HG03045 (cell line): ENCODE measurements at regions not wholly inside any gene's neighbourhood (a gene's known extent, or its start where the extent isn't known, plus 50 kb on each side); places are given as distances from the start of the nearest gene placed in this dataset.
A peak's percentile ranks its signal among the peaks of the same experiment; 100 is the strongest.

ENCODE experiments used
- ATAC-seq: cut with Tn5 transposase; IDR thresholded peaks from one replicate; pipeline ENCODE4 v1.9.1; 2021; ENCODE audit warnings: mild to moderate bottlenecking, moderate library complexity; ENCODE audit not compliant: unreplicated experiment

DNA sequence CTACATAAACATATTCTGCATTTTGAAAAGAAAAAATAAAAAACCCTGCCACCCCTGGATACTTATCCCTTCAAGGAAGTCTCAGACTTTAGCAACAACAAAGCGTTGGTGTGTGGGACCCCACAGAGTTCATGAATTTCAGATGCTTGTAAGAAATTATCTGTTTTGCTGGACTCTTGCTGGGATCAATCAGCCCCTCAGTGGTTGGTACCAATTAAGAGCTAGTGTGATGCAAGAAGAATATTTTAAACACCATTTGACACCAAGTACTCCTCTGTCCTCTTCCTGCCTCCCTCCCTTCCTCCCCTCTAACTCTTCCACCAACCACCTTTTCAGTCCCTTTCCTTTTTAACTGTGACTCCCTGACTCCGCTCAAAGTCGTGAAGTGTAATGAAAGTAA, 51.5 kb downstream of the SST start:
- no peak for ATAC-seq

DNA sequence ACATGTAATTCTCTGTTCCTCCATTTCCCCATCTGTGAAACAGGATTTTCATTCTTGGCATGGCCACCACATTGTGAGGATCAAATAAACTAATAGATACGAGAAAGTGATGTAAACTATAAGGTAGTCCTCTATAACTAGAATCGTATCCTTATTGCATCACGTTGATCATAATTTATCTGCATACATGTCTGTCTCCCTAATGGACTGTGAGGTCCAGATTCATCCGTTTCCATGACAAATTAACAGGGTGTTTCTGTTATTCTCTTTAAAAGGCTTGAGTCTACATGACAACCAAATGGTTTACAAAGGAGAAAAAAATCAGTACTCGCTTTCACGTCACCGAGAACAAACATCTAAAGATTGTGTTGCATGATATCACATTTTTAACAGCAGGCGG, 53.0 kb downstream of the SST start:
- no peak for ATAC-seq

DNA sequence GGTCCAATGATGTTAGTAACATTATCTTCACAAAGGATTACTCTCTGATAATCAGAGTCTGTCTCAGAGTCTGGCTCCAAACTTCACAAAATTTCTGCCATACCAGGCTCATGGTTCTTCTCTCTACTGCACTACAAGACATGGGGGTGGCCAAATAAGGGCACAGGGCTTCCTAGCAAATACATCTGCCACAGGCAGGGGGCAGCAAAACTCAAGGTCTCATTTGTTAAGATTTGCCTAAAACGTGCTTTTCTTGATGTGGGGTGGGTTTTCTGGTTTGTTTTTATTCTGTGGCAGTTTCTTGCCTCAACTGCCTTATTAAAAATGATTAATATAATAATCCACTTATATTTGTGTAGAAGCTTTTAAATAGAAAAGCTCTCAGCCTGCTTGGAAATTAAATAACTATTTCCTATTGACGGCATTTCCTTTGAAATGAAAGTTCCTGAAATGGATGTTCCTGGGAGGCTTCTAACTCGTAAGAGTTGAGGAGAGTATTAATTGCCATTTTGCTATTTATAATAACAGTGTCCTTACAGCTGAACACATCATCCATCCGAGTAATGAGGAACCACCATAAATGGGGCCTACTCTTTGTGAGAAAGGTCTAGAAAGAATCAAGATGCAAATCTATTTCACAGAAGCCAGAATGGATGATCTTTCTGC, 53.8 kb downstream of the SST start:
- peak; percentile 68 for ATAC-seq

DNA sequence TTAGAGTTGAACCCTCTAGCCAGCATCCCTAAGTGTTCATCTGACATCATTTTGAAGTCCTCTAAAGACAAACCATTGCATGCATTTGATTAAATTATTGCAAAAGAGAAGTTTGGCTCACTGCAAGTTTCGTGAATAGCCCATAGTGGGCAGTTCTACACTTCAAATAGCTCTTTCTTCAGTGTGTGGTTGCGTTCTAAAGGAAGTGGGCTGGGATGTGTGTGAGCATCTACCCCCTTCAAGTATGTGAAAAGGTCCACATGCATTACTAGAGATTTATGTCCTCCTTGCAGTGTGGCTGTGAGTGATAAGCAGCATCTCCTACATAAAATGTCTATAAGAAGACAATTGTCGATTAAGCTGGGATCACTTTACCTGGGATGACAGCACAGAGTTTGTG, 54.6 kb downstream of the SST start:
- no peak for ATAC-seq

DNA sequence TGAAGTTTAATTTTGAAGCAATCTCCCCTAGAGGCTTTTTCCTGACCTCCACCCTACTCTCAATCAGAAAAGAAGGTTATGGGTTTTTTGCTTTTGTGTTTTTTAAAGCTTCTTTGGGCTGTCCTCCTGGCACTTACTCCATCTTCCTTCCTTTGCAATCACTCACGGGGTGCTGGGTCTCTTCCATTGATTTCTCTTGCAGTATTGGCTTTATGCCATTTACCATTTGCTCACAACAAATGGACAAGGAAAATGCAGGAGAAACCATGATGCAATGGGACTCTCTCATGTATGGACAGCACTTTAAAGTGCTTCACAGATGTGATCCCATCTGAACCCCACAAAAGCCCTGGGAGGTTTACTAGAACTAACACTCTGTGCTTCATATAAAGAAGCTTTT, 57.5 kb downstream of the SST start:
- no peak for ATAC-seq

DNA sequence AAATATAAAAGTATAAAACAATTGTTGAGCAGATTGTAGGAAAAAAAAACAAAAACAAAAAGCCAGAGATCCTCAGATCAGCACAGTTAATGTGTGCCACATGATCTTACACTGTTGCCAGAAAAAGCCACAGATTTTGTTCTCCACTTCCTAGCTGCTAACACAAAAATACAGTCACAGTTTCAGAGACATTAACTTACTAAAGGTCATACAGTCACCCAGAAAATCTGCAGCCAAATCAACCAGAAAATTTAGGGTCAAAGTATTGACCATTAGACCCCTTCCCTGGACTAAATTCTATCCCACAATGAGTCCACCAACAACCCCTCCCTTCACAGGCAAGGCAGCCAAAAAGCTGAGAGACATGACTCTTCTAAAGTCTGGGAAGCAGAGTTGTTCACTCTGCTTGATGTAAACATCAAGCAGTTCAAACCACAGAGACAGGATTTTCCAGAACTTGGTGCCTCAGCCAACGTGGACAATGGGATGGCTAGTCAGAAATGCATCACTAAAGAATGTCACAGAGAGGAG, 59.1 kb downstream of the SST start:
- no peak for ATAC-seq

DNA sequence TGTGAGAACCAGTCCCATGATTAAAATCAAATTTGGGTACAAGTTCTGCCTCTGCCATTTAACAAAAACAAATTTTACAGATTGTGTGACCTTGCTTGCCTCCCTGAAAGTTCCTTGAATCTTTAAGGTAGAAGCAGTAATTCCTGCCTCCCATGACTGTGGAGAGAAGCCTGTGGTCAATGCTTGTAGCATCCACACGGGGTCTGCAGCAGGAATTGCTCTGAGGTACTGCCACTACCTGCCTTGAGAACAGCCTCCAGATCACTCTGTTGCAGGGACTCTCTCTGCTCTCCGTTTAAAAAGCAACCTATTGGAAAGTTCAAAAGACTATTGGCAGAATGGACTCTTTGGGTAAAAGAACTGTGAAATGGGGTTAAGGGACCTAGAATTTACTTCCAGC, 75.9 kb downstream of the SST start:
- no peak for ATAC-seq

DNA sequence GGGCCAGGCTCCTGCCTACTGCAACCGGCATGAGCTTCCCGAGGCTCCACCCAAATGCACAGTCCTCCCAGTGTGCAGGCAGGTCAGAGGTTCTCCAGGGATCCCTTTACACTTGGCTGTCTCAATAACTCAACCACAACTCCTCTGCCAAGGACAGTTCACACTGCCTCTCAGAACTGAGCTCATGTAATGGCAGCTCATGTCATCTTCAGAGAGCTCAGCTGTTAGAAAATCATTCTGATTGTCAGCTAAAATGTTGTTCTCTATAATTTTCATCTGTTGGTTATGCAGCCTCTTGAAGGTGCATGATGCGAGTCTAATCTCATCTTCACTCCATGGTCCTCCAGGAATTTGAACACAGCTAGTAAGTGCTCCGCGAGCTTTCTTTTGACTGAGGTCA, 76.7 kb downstream of the SST start:
- no peak for ATAC-seq

DNA sequence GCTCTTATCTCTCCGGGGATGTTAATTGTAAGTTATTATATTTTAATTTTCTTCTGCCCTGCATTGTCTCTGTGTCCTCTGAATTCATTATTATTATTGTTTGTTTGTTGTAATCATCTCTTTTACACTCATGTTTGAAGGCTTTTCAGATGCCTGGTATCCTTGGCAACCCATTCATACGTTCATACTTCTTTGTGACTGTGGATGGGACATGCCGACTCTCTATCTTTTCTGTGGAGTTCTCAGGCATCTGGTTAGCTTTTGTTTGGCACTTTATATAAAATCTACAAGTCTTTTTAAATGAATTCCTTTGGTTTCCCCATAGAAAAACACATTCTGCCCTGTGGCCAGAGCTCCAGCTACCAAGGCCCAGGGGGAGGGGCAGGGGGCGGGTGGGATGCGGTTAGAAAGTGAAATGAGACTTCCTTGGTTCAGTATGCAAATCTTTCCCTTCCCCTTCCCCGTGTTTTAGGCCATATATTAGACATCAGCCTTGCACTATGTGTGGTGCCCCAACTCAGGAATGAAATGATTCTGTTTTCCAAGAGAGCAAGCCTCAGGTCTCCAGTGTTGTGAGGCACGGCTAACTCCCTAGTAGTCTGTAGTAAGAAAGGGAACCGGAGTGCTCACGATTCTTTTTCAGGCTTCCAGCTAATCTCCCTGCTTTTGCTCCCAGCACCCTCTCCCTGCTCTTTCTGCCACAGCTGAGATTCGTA, 79.2 kb downstream of the SST start:
- no peak for ATAC-seq

DNA sequence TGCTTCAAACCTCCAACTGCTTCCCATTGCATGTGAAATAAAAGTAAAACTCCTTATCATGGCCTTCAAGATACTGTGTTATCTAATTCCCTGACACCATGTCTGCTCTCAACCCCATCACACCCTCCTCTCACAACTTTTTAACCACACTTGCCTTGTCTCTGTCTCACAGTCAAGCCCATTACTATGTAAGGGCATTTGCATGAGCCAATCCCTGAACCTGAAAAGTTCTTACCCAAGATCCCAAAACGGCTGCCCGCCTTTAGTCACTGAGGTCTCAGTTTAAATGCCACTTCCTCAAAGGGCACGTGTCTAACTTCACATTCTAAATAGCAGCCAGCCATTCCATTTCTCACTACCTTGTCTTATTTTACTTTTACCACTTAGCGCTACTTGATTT, 83.1 kb downstream of the SST start:
- ATAC-seq = no peak

DNA sequence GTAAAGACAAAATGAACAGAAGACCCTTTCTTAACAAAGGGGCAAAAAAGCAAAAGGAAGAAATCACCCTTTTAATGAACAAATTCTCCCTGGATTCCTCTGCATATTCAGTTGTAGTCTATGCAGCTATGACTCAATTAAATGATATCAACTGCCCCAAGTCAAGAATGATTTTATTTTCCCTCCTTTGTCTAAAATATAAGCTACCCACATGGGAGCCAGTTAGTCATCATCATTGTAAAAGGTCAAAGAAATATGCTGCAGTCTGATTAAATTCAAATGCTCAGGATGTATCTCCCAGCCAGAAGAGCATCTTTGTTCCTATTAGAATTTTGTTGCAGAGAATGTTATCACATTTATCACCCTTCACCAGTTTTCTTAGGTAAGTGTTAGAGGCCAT, 84.0 kb downstream of the SST start:
- ATAC-seq = no peak

DNA sequence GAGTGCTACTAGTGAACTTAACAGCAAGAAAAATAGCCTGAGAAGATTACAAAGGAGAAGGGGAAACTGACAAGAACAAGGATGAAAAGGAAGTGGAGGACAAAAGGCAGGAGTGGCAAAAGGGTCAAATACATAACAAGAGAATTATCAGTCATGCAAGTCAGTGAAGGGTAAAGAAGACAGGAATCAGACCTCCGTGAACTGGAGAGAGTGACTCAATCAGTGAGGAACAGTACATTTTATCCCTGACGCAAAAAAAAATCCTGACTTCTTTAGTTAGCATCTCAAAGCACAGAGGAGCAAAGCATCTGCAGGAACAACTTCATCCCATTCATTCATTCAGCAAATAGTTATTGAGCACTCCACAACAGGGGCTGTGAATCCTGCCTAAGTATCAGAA, 97.8 kb downstream of the SST start:
- no peak for ATAC-seq

DNA sequence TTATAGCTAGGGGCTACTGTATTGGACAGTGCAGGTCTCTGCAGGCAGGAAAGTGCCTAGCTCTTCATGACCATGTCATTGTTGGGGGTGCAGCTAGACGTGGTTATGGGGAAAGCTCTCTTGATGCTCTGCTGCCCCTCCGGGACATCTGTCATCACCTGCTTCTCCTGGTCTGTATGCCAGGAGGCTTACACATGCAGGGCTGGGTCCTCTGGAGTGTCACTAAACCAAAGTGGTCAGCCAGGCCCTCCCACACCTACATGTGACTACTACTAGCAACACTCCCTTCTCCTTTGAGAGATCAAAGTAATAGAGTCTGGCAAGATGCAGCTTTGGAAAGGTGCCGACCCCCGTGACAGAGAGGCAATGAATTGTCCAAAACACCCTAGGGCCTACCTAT, 98.5 kb downstream of the SST start:
- no peak for ATAC-seq

DNA sequence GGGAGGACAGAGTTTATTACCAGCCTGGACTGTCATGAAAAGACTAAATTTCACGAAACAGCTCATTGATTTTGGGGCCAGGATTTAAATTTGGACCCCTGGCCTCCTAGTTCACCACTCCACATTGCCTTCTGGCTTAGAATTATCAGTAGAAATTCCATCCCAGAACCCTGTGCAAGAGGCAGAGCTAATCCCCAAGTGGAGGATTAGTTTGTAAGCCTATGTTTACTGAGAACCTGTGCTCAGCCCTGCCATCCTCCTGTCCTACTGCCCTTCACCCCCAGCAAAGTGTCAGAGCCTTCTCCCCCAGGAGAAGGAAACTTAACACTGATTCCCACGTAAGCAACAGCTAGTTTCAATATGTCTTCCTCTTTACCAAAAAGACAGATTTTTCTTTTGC, 99.4 kb downstream of the SST start:
- ATAC-seq = no peak

DNA sequence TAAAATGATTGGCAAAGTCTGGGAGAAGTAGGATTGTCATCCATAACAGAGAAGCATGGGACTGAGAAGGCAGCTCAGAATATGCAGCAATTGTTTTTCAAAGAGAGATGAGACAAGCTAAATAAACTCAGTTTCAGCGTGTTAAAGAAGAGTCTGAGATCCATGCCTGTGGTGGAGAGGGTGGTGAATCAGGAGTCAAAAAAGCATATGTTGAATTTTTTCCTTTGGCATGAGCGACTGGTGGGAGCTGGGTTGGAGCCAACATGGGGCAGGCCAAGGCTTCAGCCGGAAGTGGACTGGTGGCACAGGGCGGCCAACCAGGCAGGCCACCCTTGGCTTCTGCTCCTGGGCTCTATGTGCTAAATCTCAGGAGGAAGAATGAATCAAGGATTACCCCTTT, 102.0 kb downstream of the SST start:
- no peak for ATAC-seq

DNA sequence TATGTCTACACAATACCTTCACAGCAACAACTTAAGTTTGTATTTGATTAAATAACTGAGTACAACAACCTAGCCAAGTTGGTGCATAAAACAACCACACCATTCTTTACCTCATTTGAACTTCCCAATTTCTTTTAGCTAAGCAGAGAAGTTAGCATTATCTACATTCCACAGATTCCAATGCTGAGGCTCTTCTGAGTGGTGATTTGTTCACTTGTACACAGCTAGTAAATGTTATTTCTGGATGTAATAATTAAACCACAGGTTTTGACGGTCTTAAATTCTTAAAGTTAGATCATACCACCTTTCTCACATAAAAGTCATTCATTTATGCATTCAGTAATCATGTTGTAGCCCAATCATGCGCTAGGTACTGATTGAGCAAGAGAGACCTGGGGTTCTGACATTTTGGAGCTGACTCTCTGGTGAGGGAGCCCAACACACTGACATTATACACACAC, 102.5 kb downstream of the SST start:
- no peak for ATAC-seq

DNA sequence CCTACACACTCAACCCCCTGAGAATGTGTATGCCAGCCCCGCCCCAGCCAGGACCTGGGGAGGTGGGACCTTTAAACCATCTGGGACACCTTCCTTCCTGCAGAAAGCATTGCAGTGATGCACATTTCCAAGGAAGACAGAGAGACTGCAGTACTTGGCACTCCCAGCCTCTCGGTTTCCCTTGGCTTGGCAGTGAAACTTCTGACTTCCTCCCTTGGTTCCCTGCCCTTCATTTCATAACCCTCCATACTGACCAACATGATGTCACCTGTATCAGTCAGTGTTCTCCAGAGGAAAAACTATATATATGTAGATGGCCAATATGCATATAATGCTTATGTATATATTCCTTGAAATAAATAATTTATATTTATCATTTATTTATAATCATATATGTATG, 103.2 kb downstream of the SST start:
- no peak for ATAC-seq

DNA sequence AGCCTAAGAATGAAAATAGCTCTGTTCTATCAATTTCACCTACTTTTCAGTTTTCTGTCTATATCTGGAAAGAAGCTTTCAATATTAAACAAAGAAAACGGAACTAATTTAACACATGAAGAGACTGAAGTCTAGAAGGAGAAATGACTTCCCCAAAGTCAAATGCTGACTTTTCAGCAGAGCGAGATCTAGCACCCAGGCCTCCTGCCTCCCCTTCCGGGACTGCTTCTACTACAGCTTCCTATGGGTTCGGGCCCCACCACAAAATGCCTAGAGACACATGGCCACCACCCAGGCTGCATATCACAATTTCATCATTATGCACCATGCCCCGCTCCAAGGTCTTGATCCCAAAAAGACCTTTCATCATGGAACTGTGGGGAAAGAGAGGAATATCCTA, 104.5 kb downstream of the SST start:
- ATAC-seq = no peak

DNA sequence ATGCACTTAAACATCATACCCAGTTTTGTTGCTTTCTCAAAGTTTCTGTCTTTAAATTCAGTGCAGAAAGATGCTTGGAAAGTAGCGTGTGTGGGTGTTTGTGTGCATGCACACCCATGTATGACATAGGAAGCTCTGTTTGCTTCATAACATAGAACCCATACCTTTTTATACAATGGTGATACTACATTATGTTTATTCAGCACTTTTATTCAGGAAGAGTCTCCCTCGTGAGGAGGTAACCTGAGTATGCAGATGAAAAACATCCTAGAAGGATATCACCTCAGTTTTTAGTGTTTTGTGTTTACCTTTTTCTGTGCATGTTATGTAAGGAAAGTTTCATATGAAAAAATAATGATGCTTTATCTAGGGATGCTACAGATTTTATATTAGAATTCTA, 111.2 kb downstream of the SST start:
- no peak for ATAC-seq

DNA sequence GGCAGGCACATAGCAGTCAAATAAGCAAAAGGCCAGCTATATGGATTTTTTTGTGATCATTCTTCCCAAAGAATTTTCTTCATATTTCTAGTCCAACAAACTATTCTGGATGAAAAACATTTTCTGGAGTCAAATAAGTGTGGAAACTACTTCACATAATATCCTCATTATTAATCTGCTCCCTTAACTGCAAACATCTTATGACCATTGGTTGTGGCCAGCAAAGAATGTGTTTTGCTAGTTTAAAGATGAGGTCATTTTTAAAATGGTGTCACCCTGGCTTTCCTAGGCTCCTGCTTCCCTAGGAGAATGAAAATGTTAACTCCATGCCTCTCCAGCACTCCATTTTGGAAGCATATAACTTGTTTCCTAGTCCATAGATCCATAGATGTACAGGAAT, 118.8 kb downstream of the SST start:
- no peak for ATAC-seq

DNA sequence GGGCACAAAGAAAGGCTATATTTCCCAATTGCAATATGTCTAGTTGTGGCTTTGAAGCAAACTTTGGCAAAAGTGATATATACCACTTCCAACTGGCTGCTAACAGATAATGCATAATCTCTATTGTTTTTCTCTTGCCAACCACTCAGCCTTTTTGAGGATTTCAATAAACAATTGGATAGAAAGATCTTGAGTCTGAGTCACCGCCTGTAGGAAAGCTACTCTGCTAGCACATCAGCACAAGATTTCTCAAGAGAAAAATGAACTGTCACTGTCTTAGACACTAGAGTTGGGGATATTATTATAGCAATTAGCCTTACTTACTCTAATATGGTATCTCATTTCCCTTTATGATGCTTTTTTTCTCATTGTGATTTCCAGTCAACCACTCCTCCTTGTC, 119.7 kb downstream of the SST start:
- ATAC-seq = no peak

DNA sequence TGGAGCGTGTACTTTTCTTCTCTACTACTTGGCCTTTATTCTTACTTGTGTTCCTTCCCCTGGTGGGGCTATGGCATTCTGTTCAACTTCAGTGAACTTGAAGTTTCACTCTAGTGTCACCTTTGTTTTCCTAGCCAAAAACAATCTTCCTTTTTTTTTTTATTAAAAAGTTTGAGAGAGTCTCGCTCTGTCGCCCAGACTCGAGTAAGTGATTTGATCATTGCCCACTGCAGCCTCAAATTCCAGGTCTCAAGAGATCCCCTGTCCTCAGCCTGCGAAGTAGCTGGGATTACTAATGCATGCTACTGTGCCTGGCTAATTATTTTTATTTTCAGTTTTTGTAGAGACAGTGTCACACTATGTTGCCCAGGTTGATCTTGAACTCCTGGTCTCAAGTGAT, 124.8 kb downstream of the SST start:
- no peak for ATAC-seq

DNA sequence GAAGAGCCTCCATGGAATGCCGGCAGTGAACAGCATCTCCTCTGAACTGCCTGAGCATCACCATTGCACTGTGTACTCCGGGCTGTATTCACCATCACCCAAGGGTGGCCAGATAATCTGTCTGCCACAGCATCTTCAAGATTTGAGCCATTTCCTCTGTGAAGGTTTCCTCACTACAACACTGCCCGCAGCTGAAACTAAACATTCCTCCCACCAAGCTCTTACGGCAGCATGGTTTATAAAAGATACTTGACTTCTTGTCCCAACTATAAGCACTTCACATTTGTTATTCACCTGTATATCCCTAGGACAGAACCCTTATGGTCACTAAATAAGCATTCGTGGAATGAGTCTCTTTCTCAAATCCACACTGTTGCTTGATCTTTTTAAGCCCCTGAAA, 125.9 kb downstream of the SST start:
- no peak for ATAC-seq
